C1 segment of cervical spinal cord (tissue), 14 donors: ENCODE measurements at regions not wholly inside any gene's neighbourhood (a gene's known extent, or its start where the extent isn't known, plus 50 kb on each side); places are given as distances from the start of the nearest gene placed in this dataset.

Source experiments
- DNase-seq, 14 donors: peaks; one replicate each; lab custom pipeline; 2025; lab: John Stamatoyannopoulos, UW

DNA sequence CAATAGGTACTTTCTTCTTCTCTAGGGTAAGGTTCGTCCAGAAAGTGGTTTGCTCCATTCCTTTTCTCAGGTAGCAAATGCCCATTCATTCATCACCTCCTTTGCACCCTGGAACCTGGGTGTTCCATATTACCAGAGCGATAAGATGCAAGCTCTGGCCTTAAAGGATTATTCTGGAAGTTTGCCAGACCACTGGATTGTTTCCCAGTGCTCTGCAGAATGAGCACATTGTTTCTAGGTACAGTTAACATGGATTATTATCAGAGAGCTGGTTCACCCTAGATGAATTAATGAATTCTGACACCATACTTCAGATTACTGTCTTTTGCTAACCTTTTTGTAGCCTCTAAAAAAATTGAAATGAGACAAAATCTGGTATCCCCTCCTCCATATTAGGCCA lies 170.9 kb upstream of the BMP4 start:
- no peak for DNase-seq

DNA sequence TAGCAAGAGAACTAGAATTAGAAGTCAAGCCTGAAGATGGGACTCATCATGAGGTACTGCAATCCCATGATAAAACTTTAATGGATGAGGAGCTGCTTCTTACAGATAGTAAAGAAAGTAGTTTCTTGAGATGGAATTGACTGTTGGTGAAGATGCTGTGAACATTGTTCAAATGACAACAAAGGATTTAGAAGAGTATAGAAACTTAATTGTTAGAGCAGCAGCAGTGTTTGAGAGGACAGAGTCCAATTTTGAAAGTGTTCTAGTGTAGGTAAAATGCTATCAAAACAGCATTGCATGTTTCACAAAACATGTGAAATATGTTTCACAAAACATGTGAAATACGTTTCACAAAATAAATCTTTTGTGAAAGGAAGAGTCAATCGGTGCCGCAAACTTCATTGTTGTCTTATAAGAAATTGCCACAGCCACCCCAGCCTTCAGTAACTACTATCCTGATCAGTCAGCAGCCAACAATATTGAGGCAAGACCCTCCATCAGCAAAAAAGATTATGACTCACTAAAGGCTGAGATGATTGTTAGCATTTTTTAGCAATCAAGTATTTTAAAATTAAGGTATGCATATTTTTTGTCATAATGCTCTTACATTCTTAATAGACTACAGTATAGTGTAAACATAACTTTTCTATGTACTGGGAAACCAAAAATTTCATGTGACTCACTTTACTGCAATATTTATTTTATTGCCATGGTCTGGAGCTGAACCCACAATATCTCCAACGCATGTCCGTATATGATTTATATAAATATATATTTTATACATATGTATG lies 173.4 kb upstream of the BMP4 start:
- no peak for DNase-seq

DNA sequence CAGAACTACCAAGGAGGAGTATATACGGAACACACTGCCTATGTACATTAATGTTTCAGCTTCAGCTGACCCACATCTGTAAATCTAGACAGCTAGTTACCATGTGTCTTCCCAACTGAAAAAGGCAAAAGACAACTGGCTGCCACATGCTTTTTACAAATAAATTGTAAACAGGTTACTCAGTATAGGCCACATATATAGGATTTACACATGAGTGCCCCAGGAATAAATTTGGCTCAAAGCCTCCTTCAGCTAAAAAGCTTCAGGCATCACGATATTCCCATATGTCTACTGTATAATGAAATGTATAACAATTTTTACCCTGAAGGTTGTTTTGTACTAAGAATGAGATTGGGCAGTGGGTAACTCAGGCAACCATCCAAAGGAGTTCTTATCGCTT lies 175.9 kb upstream of the BMP4 start:
- no peak for DNase-seq

DNA sequence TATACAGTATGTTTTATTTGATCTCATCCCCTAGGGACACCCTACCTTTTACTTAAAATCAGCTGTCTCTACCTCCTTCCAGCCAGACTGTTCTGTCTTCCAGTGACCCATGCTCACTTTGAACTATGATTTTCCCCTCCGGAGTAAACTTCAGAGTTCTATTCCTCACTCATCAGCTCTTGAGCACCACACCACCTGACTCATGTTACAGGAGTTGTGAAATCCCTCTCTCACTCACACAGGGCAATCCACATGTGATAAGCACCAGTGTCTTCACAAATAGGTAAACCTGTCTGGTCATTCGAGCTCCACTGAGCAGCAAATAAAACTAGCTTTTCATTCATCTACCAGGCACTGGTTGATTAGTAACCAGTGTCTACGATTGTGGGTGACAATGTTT lies 177.3 kb upstream of the BMP4 start:
- DNase-seq = no peak

DNA sequence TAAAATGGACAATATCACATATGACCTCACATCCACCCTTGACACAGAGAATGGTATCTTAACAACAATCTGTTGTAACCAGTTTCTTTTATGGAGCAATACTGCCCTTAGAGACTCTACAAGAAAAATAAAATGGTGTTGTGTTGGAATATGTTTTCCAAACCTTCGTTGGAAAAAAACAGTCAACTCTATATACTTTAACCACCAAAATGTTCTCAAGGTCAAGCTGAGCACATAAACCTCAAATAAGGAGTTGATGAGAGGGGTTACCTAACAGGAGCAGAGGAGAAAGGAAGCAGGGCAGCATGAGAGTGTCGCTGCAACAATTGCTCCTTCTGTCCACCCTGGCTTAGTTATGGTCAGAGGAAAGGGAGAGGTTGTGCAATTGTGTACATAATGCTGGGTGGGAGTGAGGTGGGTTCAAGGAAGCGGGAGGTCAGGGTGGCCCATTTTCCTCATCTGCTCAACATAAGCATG lies 179.2 kb upstream of the BMP4 start:
- DNase-seq = no peak

DNA sequence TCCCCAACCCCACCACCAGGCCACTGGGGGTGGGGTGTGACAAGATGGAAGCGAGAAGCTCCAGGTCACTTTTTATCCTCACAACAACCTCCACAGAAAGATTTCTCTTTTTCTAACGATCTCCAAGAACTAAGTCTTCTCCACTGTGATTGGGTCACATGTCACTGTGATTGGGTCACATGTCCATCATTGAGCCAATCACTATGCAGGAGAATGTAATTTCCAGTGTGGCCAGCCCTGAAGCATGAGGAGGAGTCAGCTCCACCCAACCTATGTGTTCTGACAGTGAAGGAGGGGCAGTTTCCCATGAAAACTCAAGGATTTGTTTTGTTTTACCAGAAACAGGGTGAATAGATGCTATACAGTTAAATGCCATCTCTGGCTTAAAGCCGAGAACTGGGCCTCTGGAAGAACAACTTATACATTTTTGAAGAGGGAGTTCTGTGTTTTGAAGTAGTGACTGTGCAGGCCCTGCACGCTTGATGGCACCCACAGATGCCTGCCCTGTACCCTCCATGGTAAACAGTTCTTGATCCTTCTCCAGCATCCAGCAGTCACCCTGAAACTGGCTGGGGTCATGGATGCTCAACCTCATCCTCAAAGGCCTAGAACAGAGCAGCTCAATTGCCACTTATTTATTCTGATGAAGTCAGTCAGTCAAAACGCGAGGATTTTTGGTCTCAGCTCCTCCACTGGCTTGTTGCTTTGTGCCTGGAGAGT lies 180.4 kb upstream of the BMP4 start:
- no peak for DNase-seq

DNA sequence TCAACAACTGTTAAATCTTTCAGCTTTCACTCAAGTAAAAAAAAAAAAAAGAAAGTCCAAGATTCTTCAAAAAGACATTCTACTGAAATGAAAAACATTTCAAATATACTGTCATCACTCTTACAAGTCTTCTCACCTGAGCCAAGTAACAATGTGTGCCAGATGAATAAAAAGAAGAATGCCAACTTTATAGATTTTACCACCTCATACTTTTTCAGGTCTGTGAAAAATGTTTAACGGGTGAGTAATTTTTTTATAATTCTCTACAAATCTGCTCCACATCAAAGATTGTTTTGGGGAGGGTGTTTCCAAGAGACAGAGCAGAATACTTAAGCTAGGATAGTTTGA lies 181.0 kb upstream of the BMP4 start:
- no peak for DNase-seq

DNA sequence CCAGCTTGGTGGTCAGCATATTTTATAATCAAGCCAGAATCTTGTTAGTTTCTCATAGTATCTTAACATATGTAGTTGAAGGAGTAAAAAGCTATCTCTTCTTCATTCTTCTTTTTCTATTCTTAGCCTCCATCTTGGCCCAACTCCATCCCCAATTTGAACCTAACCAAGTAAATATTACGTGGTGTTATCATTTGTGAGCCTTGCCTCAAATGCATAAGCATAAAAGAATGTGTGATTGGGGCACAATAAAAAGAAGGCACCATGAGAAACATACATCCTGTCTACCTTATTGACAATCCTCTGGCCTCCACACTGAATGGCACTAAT lies 181.4 kb upstream of the BMP4 start:
- no peak for DNase-seq

DNA sequence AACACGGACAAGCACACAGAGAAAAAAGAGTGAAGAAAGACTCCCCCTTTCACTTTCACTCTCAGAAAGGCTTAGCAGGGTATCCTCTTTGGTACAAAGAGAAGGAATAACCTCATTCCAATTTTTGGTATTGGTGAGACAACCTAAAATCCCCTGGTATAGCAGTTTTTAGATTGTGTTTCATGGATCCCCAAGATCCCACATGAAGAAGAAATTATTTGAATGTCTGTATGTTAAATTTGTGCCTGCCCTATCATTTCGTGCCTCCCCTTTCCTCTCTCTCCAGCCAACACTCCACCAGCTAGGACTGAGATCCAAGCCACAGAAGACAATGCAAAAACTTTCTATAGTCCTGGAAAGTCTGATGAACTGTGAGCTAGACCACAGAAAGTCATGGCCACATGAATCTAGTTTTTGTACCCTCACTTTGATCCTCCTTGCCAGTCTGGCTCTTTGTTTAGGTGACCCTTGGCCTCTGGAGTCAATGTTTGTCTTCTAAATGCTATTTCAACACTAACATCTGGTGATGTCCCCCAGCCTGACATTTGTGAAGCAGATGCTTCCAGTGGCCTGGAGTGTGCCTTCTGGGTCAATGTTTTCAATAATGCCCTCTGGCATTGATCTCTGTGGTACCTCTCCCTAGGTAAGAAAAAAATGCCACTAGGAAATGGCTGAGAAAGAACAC lies 181.9 kb upstream of the BMP4 start:
- no peak for DNase-seq

DNA sequence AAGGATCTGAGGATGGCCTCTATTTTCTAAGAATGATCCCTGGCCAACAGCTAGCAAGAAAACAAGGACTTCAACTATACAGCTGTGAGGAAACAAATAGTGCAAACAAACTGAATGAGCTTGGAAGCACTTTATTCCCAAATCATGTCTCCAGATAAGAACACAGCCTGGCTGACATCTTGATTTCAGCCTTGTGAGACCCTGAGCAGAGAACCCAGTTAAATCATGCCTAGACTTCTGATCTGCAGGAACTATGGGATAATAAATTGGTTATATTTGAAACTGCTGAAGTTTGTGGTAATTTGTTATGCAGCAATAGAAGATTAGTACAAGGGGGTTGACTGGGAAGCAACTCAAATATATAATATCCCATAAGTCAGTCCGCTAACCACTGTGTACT lies 183.9 kb upstream of the BMP4 start:
- DNase-seq = no peak

DNA sequence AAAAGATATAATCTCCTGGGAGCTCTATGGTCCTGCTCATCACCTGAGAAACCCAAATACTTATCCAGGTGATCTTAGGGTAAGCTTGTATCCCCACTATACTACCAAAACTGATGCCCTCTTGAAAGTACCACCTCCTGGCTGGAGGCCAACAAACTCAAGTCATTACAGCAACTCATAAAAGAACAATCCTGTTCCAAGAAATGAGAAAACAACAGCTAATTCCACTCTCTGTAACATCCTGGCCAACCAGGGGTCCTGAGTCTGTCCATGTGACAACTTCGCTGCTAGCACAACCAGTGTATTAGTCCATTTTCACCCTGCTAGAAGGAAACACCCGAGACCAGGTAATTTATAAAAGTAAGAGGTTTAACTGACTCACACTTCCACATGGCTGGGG lies 190.0 kb upstream of the BMP4 start:
- no peak for DNase-seq

DNA sequence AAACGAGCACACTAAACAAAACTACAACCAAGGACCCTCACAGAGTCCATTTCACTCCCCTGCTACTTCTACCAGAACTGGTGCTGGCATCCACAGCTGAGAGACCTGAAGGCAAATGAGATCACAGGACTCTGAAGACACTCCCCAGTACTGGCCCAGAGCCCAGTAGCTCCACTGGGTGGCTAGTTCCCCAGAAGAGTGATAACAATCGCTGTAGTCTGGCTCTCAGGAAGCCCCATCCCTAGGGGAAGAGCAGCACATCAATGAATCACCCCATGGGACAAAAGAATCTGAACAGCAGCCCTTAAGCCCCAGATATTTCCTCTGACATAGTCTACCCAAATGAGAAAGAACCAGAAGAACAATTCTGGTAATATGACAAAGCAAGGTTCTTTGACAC lies 190.7 kb upstream of the BMP4 start:
- no peak for DNase-seq

DNA sequence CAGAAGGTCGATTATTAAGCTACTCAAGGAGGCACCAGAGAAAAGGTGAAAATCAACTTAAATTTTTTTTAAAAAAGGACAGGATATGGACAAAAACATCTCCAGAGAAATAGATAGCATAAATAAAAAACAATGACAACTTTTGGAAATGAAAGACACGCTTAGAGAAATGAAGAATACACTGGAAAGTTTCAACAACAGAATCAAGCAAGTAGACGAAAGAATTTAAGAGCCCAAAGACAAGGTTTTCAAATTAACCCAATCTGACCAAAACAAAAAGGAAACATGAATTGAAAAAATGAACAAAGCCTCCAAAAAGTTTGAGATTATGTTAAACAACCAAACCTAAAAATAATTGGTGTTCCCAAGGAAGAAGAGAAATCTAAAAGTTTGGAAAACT lies 191.1 kb upstream of the BMP4 start:
- DNase-seq = no peak

DNA sequence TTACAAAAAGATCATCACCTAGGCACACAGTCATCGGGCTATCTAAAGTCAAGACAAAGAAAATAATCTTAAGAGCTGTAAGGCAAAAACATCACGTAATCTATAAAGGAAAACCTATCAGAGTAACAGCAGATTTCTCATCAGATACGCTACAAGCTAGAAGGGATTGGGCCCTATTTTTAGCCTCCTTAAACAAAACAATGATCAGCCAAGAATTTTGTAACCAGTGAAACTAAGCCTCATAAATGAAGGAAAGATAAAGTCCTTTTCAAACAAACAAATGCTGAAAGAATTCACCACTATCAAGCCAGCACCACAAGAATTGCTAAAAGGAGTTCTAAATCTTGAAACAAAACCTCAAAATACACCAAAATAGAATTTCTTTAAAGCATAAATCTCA lies 191.6 kb upstream of the BMP4 start:
- DNase-seq = no peak

DNA sequence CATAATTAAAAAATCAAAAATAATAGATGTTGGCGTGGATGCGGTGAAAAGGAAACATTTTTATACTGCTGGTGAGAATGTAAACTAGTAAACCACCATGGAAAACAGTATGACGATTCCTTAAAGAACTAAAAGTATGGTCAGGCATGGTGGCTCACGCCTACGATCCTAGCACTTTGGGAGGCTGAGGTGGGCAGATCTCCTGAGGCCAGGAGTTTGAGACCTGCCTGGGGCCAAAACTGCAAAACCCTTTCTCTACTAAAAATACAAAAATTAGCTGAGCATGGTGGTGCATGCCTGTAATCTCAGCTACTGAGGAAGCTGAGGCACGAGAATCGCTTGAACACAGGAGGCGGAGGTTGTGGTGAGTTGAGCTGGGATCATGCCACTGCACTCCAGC lies 195.7 kb upstream of the BMP4 start:
- DNase-seq = no peak

DNA sequence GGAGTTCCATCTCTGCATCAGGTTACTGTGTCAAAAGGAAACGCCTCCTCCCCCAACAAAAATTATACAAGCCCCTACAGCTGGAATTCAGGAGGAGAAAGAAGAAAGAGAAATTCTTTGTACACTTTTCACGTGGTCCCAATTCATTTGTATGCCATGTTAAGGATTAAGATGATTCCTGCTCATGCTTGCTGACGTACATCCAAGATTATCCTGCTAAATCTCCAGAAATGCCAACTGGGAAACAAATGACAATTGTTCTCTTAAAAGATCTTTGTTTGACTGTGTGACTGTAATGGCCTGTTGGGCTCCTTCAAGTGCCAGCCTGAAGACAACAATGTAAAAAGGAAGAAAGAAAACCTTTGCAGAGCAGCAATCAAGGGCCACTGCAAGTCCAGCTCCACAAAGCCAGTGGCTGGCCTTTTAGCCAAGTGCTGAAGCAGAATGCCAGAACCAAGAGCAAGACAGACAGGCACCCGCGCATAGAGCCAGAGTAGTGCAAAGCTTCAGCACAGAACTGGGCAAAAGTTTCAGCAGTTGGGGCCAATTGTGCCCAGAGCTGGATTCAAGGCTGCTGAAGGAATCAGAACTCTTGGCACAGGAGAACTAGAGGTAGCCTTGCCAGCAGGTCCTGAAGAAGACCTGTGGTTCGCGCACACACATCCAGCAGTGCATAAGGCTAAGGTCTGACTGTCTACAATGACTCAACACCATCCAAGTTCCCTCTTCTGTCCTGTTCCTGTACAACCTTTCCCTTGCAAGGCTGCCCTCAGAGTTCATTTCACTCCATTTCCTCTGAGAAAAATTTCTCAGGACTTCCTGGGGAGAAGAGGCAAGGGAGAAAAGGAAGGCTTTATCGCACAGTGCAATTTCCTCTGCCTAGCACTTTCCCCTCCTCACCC lies 209.7 kb upstream of the BMP4 start:
- peak in 5 of 14 donors; percentile 0 to 25 (median 8) for DNase-seq

DNA sequence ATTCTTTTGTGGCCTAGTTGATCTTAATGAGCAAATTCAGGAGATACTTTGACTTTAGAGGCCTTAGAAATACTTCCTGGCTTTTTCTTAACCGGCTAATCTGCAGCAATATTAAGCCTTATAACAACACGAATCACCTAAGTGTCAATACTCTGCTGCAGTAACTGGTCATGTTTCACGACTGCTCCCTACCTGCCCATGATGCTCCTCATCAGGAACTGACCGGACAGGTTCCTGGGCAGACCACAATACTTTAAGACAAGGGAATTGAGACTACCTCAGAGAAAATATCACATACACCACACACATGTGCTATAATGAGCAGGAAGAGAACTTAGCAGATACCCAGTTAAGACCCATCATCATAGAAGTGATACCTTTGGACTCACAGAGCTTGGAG lies 211.9 kb upstream of the BMP4 start:
- no peak for DNase-seq

DNA sequence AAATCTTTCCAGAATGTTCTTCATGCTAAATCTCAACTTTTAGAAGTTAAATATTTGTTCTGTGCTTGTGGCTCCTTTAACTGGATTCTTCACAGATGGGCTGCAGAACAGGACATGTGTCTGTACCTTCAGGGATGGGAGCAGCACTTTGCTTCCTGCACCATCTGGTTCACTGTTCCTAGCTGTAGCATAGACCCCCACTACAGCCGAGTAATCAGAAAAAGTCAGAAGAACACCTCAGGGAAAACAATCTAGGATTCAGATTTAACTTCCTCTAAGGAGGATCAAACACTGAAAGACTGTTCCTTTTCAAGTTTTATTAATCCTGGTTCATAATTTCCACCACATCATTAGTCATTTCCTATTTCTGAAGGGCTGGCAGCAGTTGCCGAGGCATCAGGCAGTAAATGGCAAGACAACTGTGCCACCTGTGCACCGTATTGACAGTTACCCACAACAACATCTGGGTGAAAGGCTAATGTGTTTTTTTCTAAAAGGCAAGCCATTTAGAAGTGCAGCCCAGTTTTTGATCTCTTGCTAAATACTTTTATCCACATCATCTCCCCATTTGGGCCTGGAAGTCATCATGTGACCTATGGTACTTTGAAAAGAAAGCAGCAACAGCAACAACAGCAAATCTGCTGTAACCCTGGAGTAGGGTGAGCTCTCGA lies 212.8 kb upstream of the BMP4 start:
- no peak for DNase-seq

DNA sequence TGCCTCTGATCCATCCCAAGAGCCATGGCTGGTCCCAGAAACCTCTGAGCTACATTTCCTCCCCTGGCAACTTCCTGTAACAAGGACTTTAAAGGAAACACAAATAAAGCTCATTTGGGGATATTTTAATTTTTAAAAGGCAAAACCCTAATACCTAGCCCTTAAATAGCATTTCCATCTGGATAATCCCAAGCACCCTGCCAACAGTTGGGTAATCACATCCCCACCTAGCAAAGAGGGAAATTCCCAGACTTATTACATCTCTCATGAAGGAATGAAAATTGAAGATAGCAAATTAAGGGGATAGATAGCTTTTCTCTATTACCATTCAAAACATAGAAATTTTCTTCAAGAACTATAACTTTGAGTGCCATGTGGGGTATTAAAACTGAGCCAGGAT lies 213.7 kb upstream of the BMP4 start:
- no peak for DNase-seq

DNA sequence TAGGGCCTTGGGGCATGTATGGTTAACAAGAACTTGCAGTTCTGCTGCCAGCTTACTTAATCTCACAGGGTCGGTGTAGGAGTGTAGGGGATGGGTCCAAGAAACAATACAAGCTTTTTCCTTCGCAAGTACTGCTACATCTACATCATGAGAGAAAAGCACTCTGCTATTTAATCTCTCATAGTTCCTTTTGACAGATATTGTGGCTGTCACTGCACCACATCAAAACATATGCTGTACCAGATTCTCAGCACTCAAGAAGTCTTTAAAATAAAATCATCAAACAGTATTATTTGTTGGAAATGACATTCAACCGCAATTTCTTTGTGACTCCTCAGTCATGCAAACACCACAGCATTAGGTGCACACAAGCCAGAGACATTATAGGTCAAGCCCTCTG lies 215.5 kb upstream of the BMP4 start:
- no peak for DNase-seq

DNA sequence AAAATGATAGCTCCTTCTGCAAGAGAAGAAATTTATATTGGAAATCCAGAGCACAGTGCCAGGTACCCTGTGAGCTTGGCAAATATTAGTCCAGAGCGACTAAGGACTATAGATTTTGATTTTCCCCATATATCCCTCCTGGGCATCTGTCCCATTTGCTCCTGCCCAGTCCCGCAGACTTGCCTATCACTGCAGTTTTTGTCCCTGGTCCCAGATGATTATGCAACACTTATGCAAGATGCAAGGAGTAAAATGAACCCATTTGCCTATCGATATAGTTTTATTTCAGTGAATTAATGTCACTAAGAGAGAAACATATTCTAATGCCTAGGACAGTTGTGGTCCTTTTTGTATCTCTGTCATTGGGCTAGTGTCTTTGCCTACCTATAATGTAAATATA lies 215.9 kb upstream of the BMP4 start:
- DNase-seq = no peak
